AG04450 (cell line): ENCODE measurements at regions not wholly inside any gene's neighbourhood (a gene's known extent, or its start where the extent isn't known, plus 50 kb on each side); places are given as distances from the start of the nearest gene placed in this dataset.

Experiments used
- CTCF ChIA-PET: fragments of 300-600, 350-600 bp; formaldehyde crosslinking; extraction: SDS; loops from one replicate; lab custom pipeline; 2022; ENCODE audit warnings: antibody characterized with exemption, inconsistent platforms; lab: Charles Lee
- POLR2A ChIA-PET: fragments of 350-600 bp; formaldehyde crosslinking; extraction: SDS; loops from one replicate; lab custom pipeline; 2021; ENCODE audit warnings: antibody characterized with exemption, inconsistent platforms; lab: Yijun Ruan, JAX
- DNase-seq: peaks from one replicate; pipeline ENCODE4 v3.0.0-alpha.2; 2011; ENCODE audit warnings: low read depth, low spot score
- H3K27ac ChIP-seq: one replicate; pipeline ENCODE4 v1.5.1; 2012; ENCODE audit warnings: low read depth, low read length, control low read depth
- H3K27me3 ChIP-seq: one replicate; pipeline ENCODE4 v1.6.0; 2012; ENCODE audit warnings: low read length; ENCODE audit not compliant: control insufficient read depth, insufficient read depth
- H3K4me3 ChIP-seq: 2 replicates; pipeline ENCODE4 v1.5.1; 2011; ENCODE audit warnings: mild to moderate bottlenecking, low read depth, low read length, control low read depth
- H3K9me3 ChIP-seq: 2 replicates; pipeline ENCODE4 v1.5.1; 2012; ENCODE audit warnings: low read length; ENCODE audit not compliant: control insufficient read depth, insufficient read depth
- CTCF ChIP-seq: IDR thresholded peaks from 2 replicates; pipeline ENCODE4 v1.5.1; 2011; ENCODE audit warnings: low read depth, low read length, control low read depth, inconsistent platforms

GRCh38 chr15:75109021-75109735 lies 85.8 kb downstream of the PPCDC start:
- no peak for DNase-seq
- ChIA-PET POLR2A (no interaction called here), CTCF (no interaction called here)
- H3K9me3 ChIP-seq, result peaks cover 5% of the 10 kb centered on the region
- peaks cover 4% of the 10 kb centered on the region for H3K27me3 ChIP-seq
- TF ChIP-seq CTCF, result no peak
- no peak overlapping the region for H3K4me3 ChIP-seq
- peak overlapping the region; percentile 11 for H3K27ac ChIP-seq

- peaks cover 5% of the 10 kb centered on the region for H3K9me3 ChIP-seq
- H3K27me3 ChIP-seq, result peaks cover 7% of the 10 kb centered on the region
- ChIA-PET CTCF (no interaction called here), POLR2A (no interaction called here)
- peak overlapping the region; percentile 11 for H3K27ac ChIP-seq
- H3K4me3 ChIP-seq, result no peak overlapping the region
- no peak for TF ChIP-seq CTCF
- no peak for DNase-seq
These were observed 86.3 kb downstream of the PPCDC start for GRCh38 chr15:75109736-75110130.

GRCh38 chr15:75112278-75112847 lies 89.0 kb downstream of the PPCDC start:
- CTCF ChIA-PET, result no interaction called here
- H3K4me3 ChIP-seq, result no peak overlapping the region
- no peak for TF ChIP-seq CTCF
- DNase-seq, result no peak
- peaks cover 5% of the 10 kb centered on the region for H3K9me3 ChIP-seq
- POLR2A ChIA-PET, result no interaction called here
- no peak overlapping the region for H3K27ac ChIP-seq
- peaks cover 9% of the 10 kb centered on the region for H3K27me3 ChIP-seq

- no peak for TF ChIP-seq CTCF
- Histone ChIP-seq H3K27me3 (peaks cover 9% of the 10 kb centered on the region), H3K27ac (no peak overlapping the region), H3K4me3 (no peak overlapping the region), H3K9me3 (peaks cover 5% of the 10 kb centered on the region)
- ChIA-PET CTCF (no interaction called here), POLR2A (interaction anchor here (0.7 kb wide), 1 partner anchor 89 kb away, joined by 6 read pairs; the partner anchor contains the start of gene C15orf39)
- DNase-seq, result no peak
These were observed 88.7 kb upstream of the C15orf39 start for GRCh38 chr15:75112848-75113492.

GRCh38 chr15:75114327-75114726 lies 87.4 kb upstream of the C15orf39 start:
- ChIA-PET POLR2A (no interaction called here), CTCF (no interaction called here)
- no peak for DNase-seq

More at GRCh38 chr15:75114327-75114726, 87.4 kb upstream of the C15orf39 start:
- Histone ChIP-seq H3K4me3 (no peak overlapping the region), H3K27me3 (peaks cover 9% of the 10 kb centered on the region), H3K9me3 (peaks cover 5% of the 10 kb centered on the region), H3K27ac (no peak overlapping the region)
- no peak for TF ChIP-seq CTCF
